ENCODE measurements at regions not wholly inside any gene's neighbourhood (a gene's known extent, or its start where the extent isn't known, plus 50 kb on each side); places are given as distances from the start of the nearest gene placed in this dataset.

- Mint-ChIP-seq H3K9me3 (peaks cover 43% of the 10 kb centered on the region), H3K27me3 (ENCODE audit: low read depth) (no peaks in the 10 kb centered on the region), H3K4me1 (no peaks in the 10 kb centered on the region), H3K27ac (no peak overlapping the region), H3K4me3 (no peak overlapping the region), H3K36me3 (peaks cover 12% of the 10 kb centered on the region)
- TF ChIP-seq CTCF (IDR thresholded peaks at IDR 0.05; ENCODE audit: unreplicated experiment), result no peak
- no peak for DNase-seq (ENCODE audit: low spot score in 2 of 2, unreplicated experiment in 2 of 2)
Measured at GRCh38 chr1:168455764-168456163, 88.0 kb downstream of the XCL2 start.

- H3K27ac Mint-ChIP-seq, result no peak overlapping the region
- H3K4me1 Mint-ChIP-seq, result no peaks in the 10 kb centered on the region
- no peak overlapping the region for H3K4me3 Mint-ChIP-seq
- H3K36me3 Mint-ChIP-seq, result peaks cover 5% of the 10 kb centered on the region
- no peaks in the 10 kb centered on the region for H3K27me3 Mint-ChIP-seq (ENCODE audit: low read depth)
- DNase-seq (ENCODE audit: low spot score in 2 of 2, unreplicated experiment in 2 of 2), result no peak
- H3K9me3 Mint-ChIP-seq, result peaks cover 34% of the 10 kb centered on the region
- no peak for TF ChIP-seq CTCF (IDR thresholded peaks at IDR 0.05; ENCODE audit: unreplicated experiment)
Measured at GRCh38 chr1:168454211-168454815, 89.5 kb downstream of the XCL2 start.

- TF ChIP-seq CTCF (IDR thresholded peaks at IDR 0.05; ENCODE audit: unreplicated experiment), result no peak
- no peak for DNase-seq (ENCODE audit: low spot score in 2 of 2, unreplicated experiment in 2 of 2)
Measured at GRCh38 chr1:168453056-168453455, 90.7 kb downstream of the XCL2 start.

GRCh38 chr1:168452329-168452728 lies 91.5 kb downstream of the XCL2 start:
- Mint-ChIP-seq H3K4me1 (no peaks in the 10 kb centered on the region), H3K27me3 (ENCODE audit: low read depth) (no peaks in the 10 kb centered on the region), H3K4me3 (no peak overlapping the region), H3K9me3 (peaks cover 18% of the 10 kb centered on the region), H3K27ac (no peak overlapping the region), H3K36me3 (peaks cover 5% of the 10 kb centered on the region)
- no peak for DNase-seq (ENCODE audit: low spot score in 2 of 2, unreplicated experiment in 2 of 2)
- TF ChIP-seq CTCF (IDR thresholded peaks at IDR 0.05; ENCODE audit: unreplicated experiment), result no peak

More at GRCh38 chr1:168453056-168453455, 90.7 kb downstream of the XCL2 start:
- peaks cover 5% of the 10 kb centered on the region for H3K36me3 Mint-ChIP-seq
- H3K27ac Mint-ChIP-seq, result no peak overlapping the region
- no peaks in the 10 kb centered on the region for H3K27me3 Mint-ChIP-seq (ENCODE audit: low read depth)
- H3K4me1 Mint-ChIP-seq, result no peaks in the 10 kb centered on the region
- peaks cover 22% of the 10 kb centered on the region for H3K9me3 Mint-ChIP-seq
- no peak overlapping the region for H3K4me3 Mint-ChIP-seq

- Mint-ChIP-seq H3K27me3 (ENCODE audit: low read depth) (no peaks in the 10 kb centered on the region), H3K36me3 (peaks cover 5% of the 10 kb centered on the region), H3K9me3 (peaks cover 21% of the 10 kb centered on the region), H3K27ac (no peak overlapping the region), H3K4me3 (no peak overlapping the region), H3K4me1 (no peaks in the 10 kb centered on the region)
- TF ChIP-seq CTCF (IDR thresholded peaks at IDR 0.05; ENCODE audit: unreplicated experiment), result no peak
- no peak for DNase-seq (ENCODE audit: low spot score in 2 of 2, unreplicated experiment in 2 of 2)
Measured at GRCh38 chr1:168447871-168448270, 95.9 kb downstream of the XCL2 start.

GRCh38 chr1:168446081-168446480 lies 97.7 kb downstream of the XCL2 start:
- Mint-ChIP-seq H3K36me3 (no peaks in the 10 kb centered on the region), H3K4me1 (no peaks in the 10 kb centered on the region), H3K27ac (no peak overlapping the region), H3K9me3 (peaks cover 7% of the 10 kb centered on the region), H3K27me3 (ENCODE audit: low read depth) (no peaks in the 10 kb centered on the region), H3K4me3 (no peak overlapping the region)
- no peak for TF ChIP-seq CTCF (IDR thresholded peaks at IDR 0.05; ENCODE audit: unreplicated experiment)
- DNase-seq (ENCODE audit: low spot score in 2 of 2, unreplicated experiment in 2 of 2), result no peak

Data from mesothelial cell of epicardium (in vitro differentiated cells).